Neural cell (in vitro differentiated cells): ENCODE measurements at regions not wholly inside any gene's neighbourhood (a gene's known extent, or its start where the extent isn't known, plus 50 kb on each side); places are given as distances from the start of the nearest gene placed in this dataset.

Experiments used
- H2AFZ ChIP-seq: fragments of 200-600, 300-800 bp; sonication (generic), shearing (Covaris generic); 2 replicates; pipeline ENCODE4 v1.6.0; 2014; ENCODE audit warnings: low read depth, mild to moderate bottlenecking, antibody characterized with exemption, low read length, moderate library complexity
- H3F3A ChIP-seq: fragments of 200-600 bp; shearing (Covaris generic); 2 replicates; pipeline ENCODE4 v1.6.1; 2016; ENCODE audit warnings: mild to moderate bottlenecking, moderate library complexity, mixed read lengths, antibody characterized with exemption, low read length; ENCODE audit not compliant: insufficient read depth, poor library complexity, severe bottlenecking
- H3K27ac ChIP-seq: fragments of 200-600, 300-800 bp; sonication (generic), shearing (Covaris generic); 2 replicates; pipeline ENCODE4 v1.5.1; 2014; ENCODE audit warnings: mild to moderate bottlenecking, low read length, moderate library complexity
- H3K27me3 ChIP-seq: fragments of 300-800, 200-600 bp; sonication (generic), shearing (Covaris generic); 2 replicates; pipeline ENCODE4 v1.6.0; 2014; ENCODE audit warnings: mild to moderate bottlenecking, low read depth, low read length, moderate library complexity; ENCODE audit not compliant: insufficient read depth
- H3K36me3 ChIP-seq: fragments of 300-800, 200-600 bp; sonication (generic), shearing (Covaris generic); 2 replicates; pipeline ENCODE4 v1.5.1; 2014; ENCODE audit warnings: mild to moderate bottlenecking, antibody characterized with exemption, low read length, moderate library complexity; ENCODE audit not compliant: insufficient read depth
- H3K4me2 ChIP-seq: fragments of 300-800, 200-600 bp; sonication (generic), shearing (Covaris generic); 2 replicates; pipeline ENCODE4 v1.6.0; 2014; ENCODE audit warnings: mild to moderate bottlenecking, low read length
- H3K4me3 ChIP-seq: fragments of 300-800, 200-600 bp; sonication (generic), shearing (Covaris generic); 2 replicates; pipeline ENCODE4 v1.5.1; 2014; ENCODE audit warnings: mild to moderate bottlenecking, low read length, moderate library complexity
- H3K79me2 ChIP-seq: fragments of 200-600 bp; shearing (Covaris generic); replicated peaks from 2 replicates; pipeline ENCODE4 v1.6.0; 2014; ENCODE audit warnings: mild to moderate bottlenecking, low read length, moderate library complexity; ENCODE audit not compliant: insufficient read depth
- H3K9ac ChIP-seq: fragments of 300-800, 200-600 bp; sonication (generic), shearing (Covaris generic); 2 replicates; pipeline ENCODE4 v1.6.1; 2016; ENCODE audit warnings: mild to moderate bottlenecking, low read length, mixed read lengths
- H3K9me2 ChIP-seq: fragments of 200-600 bp; shearing (Covaris generic); 2 replicates; pipeline ENCODE4 v1.6.1; 2016; ENCODE audit warnings: mild to moderate bottlenecking, low read length, mixed read lengths; ENCODE audit not compliant: insufficient read depth
- H3K9me3 ChIP-seq: fragments of 200-600, 300-800 bp; sonication (generic), shearing (Covaris generic); 2 replicates; pipeline ENCODE4 v1.6.1; 2016; ENCODE audit warnings: mild to moderate bottlenecking, mixed run types, low read length, moderate library complexity, mixed read lengths
- H4K20me1 ChIP-seq: fragments of 200-600 bp; shearing (Covaris generic); 2 replicates; pipeline ENCODE4 v1.6.1; 2016; ENCODE audit warnings: mild to moderate bottlenecking, mixed run types; ENCODE audit not compliant: insufficient read depth
- CTCF ChIP-seq: fragments of 450-650 bp; IDR thresholded peaks from 2 replicates; pipeline ENCODE4 v1.5.1; 2014; ENCODE audit warnings: antibody characterized with exemption, mild to moderate bottlenecking, moderate library complexity; ENCODE audit not compliant: poor library complexity, severe bottlenecking
- EP300 ChIP-seq: fragments of 450-650 bp; conservative IDR thresholded peaks from 2 replicates; pipeline ENCODE4 v1.6.1; 2014; ENCODE audit warnings: antibody characterized with exemption, mild to moderate bottlenecking, moderate library complexity; ENCODE audit not compliant: poor library complexity, severe bottlenecking
- EZH2 ChIP-seq: fragments of 200-600, 300-800 bp; shearing (Covaris generic), sonication (generic); IDR thresholded peaks from 2 replicates; pipeline ENCODE4 v1.6.1; 2014; ENCODE audit warnings: antibody characterized with exemption, low read length, borderline replicate concordance, mild to moderate bottlenecking; ENCODE audit not compliant: insufficient read depth, poor library complexity, severe bottlenecking
- MXI1 ChIP-seq: fragments of 450-650 bp; conservative IDR thresholded peaks from 2 replicates; pipeline ENCODE4 v1.6.1; 2014; ENCODE audit warnings: antibody characterized with exemption, mild to moderate bottlenecking; ENCODE audit not compliant: poor library complexity, severe bottlenecking
- POLR2AphosphoS5 ChIP-seq: IDR thresholded peaks from 2 replicates; pipeline ENCODE4 v1.6.1; 2012
- RAD21 ChIP-seq: fragments of 450-650 bp; conservative IDR thresholded peaks from 2 replicates; pipeline ENCODE4 v1.6.1; 2014; ENCODE audit warnings: antibody characterized with exemption, mild to moderate bottlenecking, moderate library complexity
- REST ChIP-seq: IDR thresholded peaks from 2 replicates; pipeline ENCODE4 v1.6.1; 2012; ENCODE audit warnings: borderline replicate concordance
- SMC3 ChIP-seq: fragments of 450-650 bp; conservative IDR thresholded peaks from 2 replicates; pipeline ENCODE4 v1.6.1; 2014; ENCODE audit warnings: antibody characterized with exemption, mild to moderate bottlenecking, moderate library complexity; ENCODE audit not compliant: poor library complexity
- TAF1 ChIP-seq: IDR thresholded peaks from 2 replicates; pipeline ENCODE4 v1.6.1; 2012; ENCODE audit warnings: low read depth

- H2AFZ ChIP-seq: no peak overlapping the region
- no peaks in the 10 kb centered on the region for H4K20me1 ChIP-seq
- no peaks in the 10 kb centered on the region for H3K9me2 ChIP-seq
- no peaks in the 10 kb centered on the region for H3K9me3 ChIP-seq
- no peak overlapping the region for H3K27ac ChIP-seq
- H3K9ac ChIP-seq: no peak overlapping the region
- no peak for TF ChIP-seq TAF1
- TF ChIP-seq SMC3: no peak
- no peak for TF ChIP-seq RAD21
- no peak for TF ChIP-seq EZH2
- TF ChIP-seq CTCF: no peak
- TF ChIP-seq EP300: no peak
- TF ChIP-seq POLR2AphosphoS5: no peak
- TF ChIP-seq MXI1: no peak
- TF ChIP-seq REST: no peak
- no peak overlapping the region for H3K4me2 ChIP-seq
- no peaks in the 10 kb centered on the region for H3F3A ChIP-seq
- no peaks in the 10 kb centered on the region for H3K79me2 ChIP-seq
- H3K36me3 ChIP-seq: no peaks in the 10 kb centered on the region
- no peaks in the 10 kb centered on the region for H3K27me3 ChIP-seq
- H3K4me3 ChIP-seq: no peak overlapping the region
Measured at GRCh38 chr20:24718277-24718676, 230.8 kb upstream of the CST7 start.

GRCh38 chr20:24718696-24719095 lies 230.4 kb upstream of the CST7 start:
- H3K27me3 ChIP-seq: no peaks in the 10 kb centered on the region
- H3K9me2 ChIP-seq: no peaks in the 10 kb centered on the region
- no peak overlapping the region for H3K9ac ChIP-seq
- TF ChIP-seq REST (no peak), EZH2 (no peak), EP300 (no peak), TAF1 (no peak), CTCF (no peak), SMC3 (no peak), RAD21 (no peak), POLR2AphosphoS5 (no peak), MXI1 (no peak)
- no peak overlapping the region for H3K27ac ChIP-seq
- no peak overlapping the region for H2AFZ ChIP-seq
- H3K79me2 ChIP-seq: no peaks in the 10 kb centered on the region
- H3F3A ChIP-seq: no peaks in the 10 kb centered on the region
- H3K9me3 ChIP-seq: no peaks in the 10 kb centered on the region
- H3K4me3 ChIP-seq: no peak overlapping the region
- no peaks in the 10 kb centered on the region for H3K36me3 ChIP-seq
- no peak overlapping the region for H3K4me2 ChIP-seq
- no peaks in the 10 kb centered on the region for H4K20me1 ChIP-seq
